ENCODE measurements at regions not wholly inside any gene's neighbourhood (a gene's known extent, or its start where the extent isn't known, plus 50 kb on each side); places are given as distances from the start of the nearest gene placed in this dataset.

DNA sequence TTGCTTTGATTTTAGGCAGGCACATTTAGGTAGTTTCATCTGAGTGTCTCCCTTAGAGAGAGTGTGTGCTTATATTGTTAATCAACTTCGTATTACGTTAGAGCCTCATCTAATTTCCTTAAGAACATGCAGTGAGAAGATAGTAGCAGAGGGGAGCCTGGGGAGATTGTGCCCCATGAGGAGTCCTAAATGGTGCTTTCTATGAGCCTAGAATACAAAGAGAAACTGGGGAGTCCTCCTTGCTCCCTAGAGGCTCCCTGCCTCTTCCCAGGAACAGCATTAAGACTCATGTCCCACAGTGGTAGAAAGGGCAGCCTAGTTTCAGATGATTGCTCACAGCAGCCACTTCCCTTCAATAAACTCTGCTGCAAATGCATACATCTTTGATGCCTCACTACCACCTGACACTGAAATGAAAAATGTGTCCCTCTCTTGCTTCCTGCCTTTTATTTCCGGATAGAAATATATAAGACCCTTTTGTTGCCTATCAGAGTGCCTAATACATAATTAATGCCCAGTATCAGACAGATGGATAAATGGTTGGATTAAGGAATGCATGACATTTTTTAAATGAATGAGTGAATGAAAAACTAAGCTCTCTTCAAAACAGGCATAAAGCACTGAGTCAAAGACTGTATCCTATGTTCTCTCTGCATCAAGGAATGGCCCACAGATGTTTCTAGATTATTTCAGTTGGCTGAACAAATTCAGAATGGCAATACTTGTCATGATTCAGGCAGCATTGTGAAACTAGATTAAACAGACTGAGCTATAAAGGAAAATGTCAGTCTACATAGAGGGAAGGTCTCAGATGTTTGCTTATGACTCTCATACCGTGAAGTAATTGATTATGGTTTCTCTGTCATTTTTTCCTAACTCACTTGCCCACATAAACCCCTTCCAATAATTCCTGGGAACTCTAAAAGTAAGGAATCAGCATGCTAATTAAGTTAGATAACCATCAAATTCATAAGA is 362.1 kb downstream of the LRRC3B start:
- H3K36me3 ChIP-seq (ENCODE audit: control insufficient read depth, insufficient read depth, low read length): no peaks in the 10 kb centered on the region
- TF ChIP-seq, protein P1, sequence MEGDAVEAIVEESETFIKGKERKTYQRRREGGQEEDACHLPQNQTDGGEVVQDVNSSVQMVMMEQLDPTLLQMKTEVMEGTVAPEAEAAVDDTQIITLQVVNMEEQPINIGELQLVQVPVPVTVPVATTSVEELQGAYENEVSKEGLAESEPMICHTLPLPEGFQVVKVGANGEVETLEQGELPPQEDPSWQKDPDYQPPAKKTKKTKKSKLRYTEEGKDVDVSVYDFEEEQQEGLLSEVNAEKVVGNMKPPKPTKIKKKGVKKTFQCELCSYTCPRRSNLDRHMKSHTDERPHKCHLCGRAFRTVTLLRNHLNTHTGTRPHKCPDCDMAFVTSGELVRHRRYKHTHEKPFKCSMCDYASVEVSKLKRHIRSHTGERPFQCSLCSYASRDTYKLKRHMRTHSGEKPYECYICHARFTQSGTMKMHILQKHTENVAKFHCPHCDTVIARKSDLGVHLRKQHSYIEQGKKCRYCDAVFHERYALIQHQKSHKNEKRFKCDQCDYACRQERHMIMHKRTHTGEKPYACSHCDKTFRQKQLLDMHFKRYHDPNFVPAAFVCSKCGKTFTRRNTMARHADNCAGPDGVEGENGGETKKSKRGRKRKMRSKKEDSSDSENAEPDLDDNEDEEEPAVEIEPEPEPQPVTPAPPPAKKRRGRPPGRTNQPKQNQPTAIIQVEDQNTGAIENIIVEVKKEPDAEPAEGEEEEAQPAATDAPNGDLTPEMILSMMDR (IDR thresholded peaks at IDR 0.05; ENCODE audit: insufficient read depth, low read length, poor library complexity, severe bottlenecking): no peak
- no peak overlapping the region for H3K4me3 ChIP-seq (ENCODE audit: low read depth, low read length)
- H3K27me3 ChIP-seq (ENCODE audit: control insufficient read depth, insufficient read depth, low read length): no peaks in the 10 kb centered on the region
- no peak for DNase-seq (ENCODE audit: low read depth)

DNA sequence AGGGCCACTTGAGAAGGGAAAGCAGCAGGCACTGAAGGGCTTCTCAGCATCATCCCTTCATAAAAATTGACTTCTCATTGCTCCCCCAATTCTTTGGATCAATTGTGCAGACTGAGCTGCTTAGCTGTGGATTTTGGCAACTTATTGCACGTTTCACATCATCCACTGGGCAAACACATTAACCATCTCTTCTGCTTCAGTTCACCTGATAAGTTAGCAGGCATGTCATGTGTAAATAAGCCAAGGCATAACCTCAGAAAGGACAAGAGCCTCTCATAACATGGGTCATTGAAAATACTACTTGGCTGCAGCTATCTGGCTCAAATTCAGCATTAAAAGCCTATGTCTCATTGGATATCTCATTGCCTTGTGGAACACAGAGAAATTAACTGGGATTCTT is 366.5 kb downstream of the LRRC3B start:
- H3K4me3 ChIP-seq (ENCODE audit: low read depth, low read length): no peak overlapping the region
- TF ChIP-seq, protein P1 (IDR thresholded peaks at IDR 0.05; ENCODE audit: insufficient read depth, low read length, poor library complexity, severe bottlenecking): no peak
- no peaks in the 10 kb centered on the region for H3K27me3 ChIP-seq (ENCODE audit: control insufficient read depth, insufficient read depth, low read length)
- H3K36me3 ChIP-seq (ENCODE audit: control insufficient read depth, insufficient read depth, low read length): no peaks in the 10 kb centered on the region
- DNase-seq (ENCODE audit: low read depth): no peak

DNA sequence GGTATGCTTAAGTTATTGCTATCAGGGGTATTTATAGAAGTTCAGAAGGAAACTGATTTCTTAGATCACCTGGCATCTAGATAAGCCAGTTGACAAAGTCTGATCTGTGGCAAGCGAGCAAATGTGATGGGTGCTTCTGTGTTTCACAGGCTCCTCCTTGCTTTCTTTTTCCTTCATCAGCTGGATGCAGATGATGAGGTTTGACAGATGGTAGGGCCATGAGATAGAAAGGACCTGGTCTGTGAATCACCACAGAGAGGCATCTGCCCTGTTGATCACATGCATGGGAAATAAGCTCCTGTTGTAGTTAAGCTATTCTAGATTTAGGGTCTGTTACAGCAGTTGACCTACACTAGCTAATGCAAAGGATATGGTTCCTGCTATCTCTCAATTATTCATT is 372.0 kb downstream of the NEK10 start:
- no peak for DNase-seq (ENCODE audit: low read depth)
- H3K27me3 ChIP-seq (ENCODE audit: control insufficient read depth, insufficient read depth, low read length): no peaks in the 10 kb centered on the region
- TF ChIP-seq, protein P1 (IDR thresholded peaks at IDR 0.05; ENCODE audit: insufficient read depth, low read length, poor library complexity, severe bottlenecking): no peak
- H3K36me3 ChIP-seq (ENCODE audit: control insufficient read depth, insufficient read depth, low read length): no peaks in the 10 kb centered on the region
- no peak overlapping the region for H3K4me3 ChIP-seq (ENCODE audit: low read depth, low read length)

DNA sequence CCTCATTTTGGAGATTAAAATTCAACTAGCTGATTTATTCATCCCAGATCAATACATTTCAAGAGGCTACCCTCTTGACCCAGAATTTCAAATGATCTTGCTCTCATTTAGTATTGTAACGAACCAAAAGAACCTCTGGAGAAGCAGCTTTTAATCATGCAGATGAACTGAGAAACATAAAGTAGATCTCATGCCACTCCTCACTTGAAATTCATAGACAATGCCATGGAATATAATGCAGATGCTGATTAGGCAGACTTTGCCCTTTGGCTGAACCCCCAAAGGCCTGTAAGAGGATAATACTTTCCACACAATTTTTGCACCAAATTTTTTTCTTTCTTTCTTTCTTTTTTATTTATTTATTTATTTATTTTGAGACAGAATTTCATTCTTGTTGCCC is 358.3 kb downstream of the NEK10 start:
- TF ChIP-seq, protein P1 (IDR thresholded peaks at IDR 0.05; ENCODE audit: insufficient read depth, low read length, poor library complexity, severe bottlenecking): no peak
- no peaks in the 10 kb centered on the region for H3K36me3 ChIP-seq (ENCODE audit: control insufficient read depth, insufficient read depth, low read length)
- no peak for DNase-seq (ENCODE audit: low read depth)

DNA sequence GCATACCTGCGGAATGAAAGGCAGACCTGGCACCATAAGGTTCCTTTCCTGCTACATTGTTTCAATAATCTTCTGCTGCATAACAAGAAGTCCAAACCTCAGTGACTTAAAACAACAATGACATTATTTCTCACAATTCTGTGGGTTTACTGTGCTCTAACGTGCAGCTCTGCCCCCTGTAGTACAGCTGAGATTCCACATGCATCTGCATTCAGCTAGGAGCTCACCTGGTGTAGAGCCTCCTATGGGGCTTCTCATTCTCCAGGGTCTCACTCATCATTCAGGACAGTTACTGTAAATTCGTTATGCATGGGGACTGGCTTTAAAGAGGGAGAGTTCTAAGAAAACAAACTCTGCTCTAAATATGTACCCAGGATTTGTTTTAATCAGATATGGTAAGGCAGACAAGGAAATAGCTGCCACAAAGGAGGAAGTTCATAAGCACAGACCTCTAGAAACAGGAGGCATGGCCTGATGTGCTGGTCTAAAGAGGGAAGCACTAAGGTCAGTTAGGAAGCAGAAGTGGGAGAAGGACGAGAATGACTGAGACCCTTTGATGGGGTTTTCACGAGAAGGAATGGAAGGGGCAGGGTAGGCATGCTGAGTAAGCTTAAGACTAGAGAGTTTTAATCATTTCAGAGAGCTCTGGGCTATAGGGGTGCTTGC is 347.0 kb downstream of the NEK10 start:
- TF ChIP-seq, protein P1 (IDR thresholded peaks at IDR 0.05; ENCODE audit: insufficient read depth, low read length, poor library complexity, severe bottlenecking): no peak
- Histone ChIP-seq H3K27me3 (ENCODE audit: control insufficient read depth, insufficient read depth, low read length) (no peaks in the 10 kb centered on the region), H3K4me3 (ENCODE audit: low read depth, low read length) (no peak overlapping the region), H3K36me3 (ENCODE audit: control insufficient read depth, insufficient read depth, low read length) (no peaks in the 10 kb centered on the region)
- no peak for DNase-seq (ENCODE audit: low read depth)

More for the DNA sequence above, 358.3 kb downstream of the NEK10 start:
- Histone ChIP-seq H3K4me3 (ENCODE audit: low read depth, low read length) (no peak overlapping the region), H3K27me3 (ENCODE audit: control insufficient read depth, insufficient read depth, low read length) (no peaks in the 10 kb centered on the region)

All from kidney epithelial cell (primary cell).